CD4-positive, alpha-beta memory T cell (primary cell): ENCODE measurements at regions not wholly inside any gene's neighbourhood (a gene's known extent, or its start where the extent isn't known, plus 50 kb on each side); places are given as distances from the start of the nearest gene placed in this dataset.
A peak's percentile ranks its signal among the peaks of the same experiment; 100 is the strongest.
"Not testable (repeated sequence)": the region's sequence is repeated elsewhere in the genome, so short reads cannot be mapped to it uniquely, and the experiment has no call there.

Experiments used
- CTCF ChIA-PET: fragments of 350-600 bp; sonication (Branson Sonifier 250); formaldehyde crosslinking; loops from one replicate; lab custom pipeline; 2021; ENCODE audit warnings: inconsistent platforms; ENCODE audit not compliant: partially characterized antibody; lab: Charles Lee
- POLR2A ChIA-PET: fragments of 350-600 bp; sonication (Branson Sonifier 250); formaldehyde crosslinking; loops from one replicate; lab custom pipeline; 2021; ENCODE audit not compliant: partially characterized antibody; lab: Charles Lee
- DNase-seq, 5 donors: peaks; one replicate each; pipeline versions ENCODE4 v3.0.0 to v3.0.0-alpha.2; 2020 to 2022; ENCODE audit warnings: mixed read lengths in 1 of 5
- H3K27ac ChIP-seq: one replicate; pipeline ENCODE4 v1.7.0; 2013; ENCODE audit warnings: low read depth, low read length
- H3K27me3 ChIP-seq: 2 replicates; pipeline ENCODE4 v1.7.0; 2013; ENCODE audit warnings: mild to moderate bottlenecking, low read length, moderate library complexity; ENCODE audit not compliant: insufficient read depth
- H3K36me3 ChIP-seq: 2 replicates; pipeline ENCODE4 v1.7.0; 2013; ENCODE audit warnings: mild to moderate bottlenecking, low read length, moderate library complexity; ENCODE audit not compliant: insufficient read depth
- H3K4me1 ChIP-seq: 2 replicates; pipeline ENCODE4 v1.7.0; 2013; ENCODE audit warnings: mild to moderate bottlenecking, low read length, moderate library complexity; ENCODE audit not compliant: insufficient read depth
- H3K4me3 ChIP-seq, 2 donors: one replicate each; pipeline ENCODE4 v1.7.0; 2013; ENCODE audit warnings: low read length in 2 of 2, mild to moderate bottlenecking in 1 of 2
- H3K9me3 ChIP-seq, 2 donors: one replicate each; pipeline ENCODE4 v1.7.0; 2013; ENCODE audit warnings: low read length in 2 of 2, control low read depth in 1 of 2; ENCODE audit not compliant: control insufficient read depth in 1 of 2
- H3K27ac Mint-ChIP-seq, 7 donors: one replicate each; pipeline ENCODE4 v1.8.0; 2020 to 2021; ENCODE audit warnings: mixed read lengths in 7 of 7, mild to moderate bottlenecking in 6 of 7, inconsistent platforms in 3 of 7, moderate library complexity in 3 of 7
- H3K27me3 Mint-ChIP-seq, 2 donors: one replicate each; pipeline ENCODE4 v1.8.0; 2020 to 2021; ENCODE audit warnings: mixed read lengths in 2 of 2
- H3K36me3 Mint-ChIP-seq, 2 donors: one replicate each; pipeline ENCODE4 v1.8.0; 2020 to 2021; ENCODE audit warnings: mixed read lengths in 2 of 2, inconsistent platforms in 1 of 2, mild to moderate bottlenecking in 1 of 2
- H3K4me1 Mint-ChIP-seq, 4 donors: one replicate each; pipeline ENCODE4 v1.8.0; 2020 to 2021; ENCODE audit warnings: mixed read lengths in 4 of 4, mild to moderate bottlenecking in 1 of 4
- H3K4me3 Mint-ChIP-seq, 8 donors: one replicate each; pipeline ENCODE4 v1.8.0; 2020 to 2021; ENCODE audit warnings: mixed read lengths in 8 of 8, mild to moderate bottlenecking in 7 of 8, moderate library complexity in 6 of 8, inconsistent platforms in 3 of 8
- H3K9me3 Mint-ChIP-seq, 8 donors: one replicate each; pipeline ENCODE4 v1.8.0; 2020 to 2021; ENCODE audit warnings: mixed read lengths in 8 of 8, mild to moderate bottlenecking in 5 of 8, inconsistent platforms in 3 of 8, moderate library complexity in 1 of 8
- intact Hi-C: fragments of 100-400 bp; cut with micrococcal nuclease; formaldehyde crosslinking; loops from one replicate; pipeline ENCODE4 v1.15.1; 2023

GRCh38 chr17:62154909-62155308 is 89.8 kb upstream of the MED13 start:
- no peaks in the 10 kb centered on the region for H3K36me3 Mint-ChIP-seq
- peaks cover 3 to 7% of the 10 kb centered on the region in 2 donors for H3K27me3 Mint-ChIP-seq
- no peaks in the 10 kb centered on the region for H3K27me3 ChIP-seq
- intact Hi-C loops = no loop called here
- H3K4me3 Mint-ChIP-seq = no peak overlapping the region
- H3K9me3 ChIP-seq = no peaks in the 10 kb centered on the region
- H3K4me1 Mint-ChIP-seq = no peaks in the 10 kb centered on the region
- H3K9me3 Mint-ChIP-seq = no peaks in the 10 kb centered on the region
- ChIA-PET POLR2A (no interaction called here), CTCF (no interaction called here)
- no peak overlapping the region for H3K27ac Mint-ChIP-seq
- no peak for DNase-seq
- no peaks in the 10 kb centered on the region for H3K4me1 ChIP-seq
- no peak overlapping the region for H3K4me3 ChIP-seq
- no peaks in the 10 kb centered on the region for H3K36me3 ChIP-seq
- no peak overlapping the region for H3K27ac ChIP-seq

GRCh38 chr17:62150471-62150870 is 85.4 kb upstream of the MED13 start:
- no peak overlapping the region for H3K27ac ChIP-seq
- Mint-ChIP-seq H3K4me1 (no peaks in the 10 kb centered on the region), H3K9me3 (no peaks in the 10 kb centered on the region), H3K27me3 (peaks cover 2 to 3% of the 10 kb centered on the region in 2 donors), H3K36me3 (no peaks in the 10 kb centered on the region), H3K4me3 (no peak overlapping the region), H3K27ac (no peak overlapping the region)
- ChIA-PET CTCF (no interaction called here), POLR2A (no interaction called here)
- H3K4me3 ChIP-seq = no peak overlapping the region
- no peak for DNase-seq
- no peaks in the 10 kb centered on the region for H3K9me3 ChIP-seq
- no peaks in the 10 kb centered on the region for H3K36me3 ChIP-seq
- no peaks in the 10 kb centered on the region for H3K27me3 ChIP-seq
- intact Hi-C loops = no loop called here
- no peaks in the 10 kb centered on the region for H3K4me1 ChIP-seq

- Mint-ChIP-seq H3K9me3 (no peaks in the 10 kb centered on the region), H3K27me3 (peaks cover 2 to 3% of the 10 kb centered on the region in 2 donors), H3K4me1 (no peaks in the 10 kb centered on the region), H3K4me3 (no peak overlapping the region), H3K27ac (no peak overlapping the region), H3K36me3 (no peaks in the 10 kb centered on the region)
- ChIA-PET POLR2A (no interaction called here), CTCF (no interaction called here)
- Histone ChIP-seq H3K9me3 (no peaks in the 10 kb centered on the region), H3K27ac (no peak overlapping the region), H3K4me3 (no peak overlapping the region), H3K36me3 (no peaks in the 10 kb centered on the region), H3K27me3 (no peaks in the 10 kb centered on the region), H3K4me1 (no peaks in the 10 kb centered on the region)
- no peak for DNase-seq
- intact Hi-C loops = no loop called here
Measured at GRCh38 chr17:62149961-62150360, 84.9 kb upstream of the MED13 start.

GRCh38 chr17:62147284-62147683 is 82.2 kb upstream of the MED13 start:
- Mint-ChIP-seq H3K27ac (no peak overlapping the region), H3K27me3 (peaks cover 2 to 7% of the 10 kb centered on the region in 2 donors), H3K36me3 (no peaks in the 10 kb centered on the region), H3K4me1 (no peaks in the 10 kb centered on the region), H3K4me3 (no peak overlapping the region), H3K9me3 (no peaks in the 10 kb centered on the region)
- peak in 1 of 5 donors; percentile 37 for DNase-seq
- Histone ChIP-seq H3K9me3 (no peaks in the 10 kb centered on the region), H3K27me3 (no peaks in the 10 kb centered on the region), H3K4me1 (no peaks in the 10 kb centered on the region), H3K27ac (no peak overlapping the region), H3K36me3 (no peaks in the 10 kb centered on the region), H3K4me3 (no peak overlapping the region)
- intact Hi-C loops = no loop called here
- ChIA-PET POLR2A (no interaction called here), CTCF (no interaction called here)

GRCh38 chr17:62140836-62141235 is 75.8 kb upstream of the MED13 start:
- Mint-ChIP-seq H3K4me1 (peaks cover 1 to 14% (median 5%) of the 10 kb centered on the region in 4 donors), H3K9me3 (peaks cover 0 to 3% (median 0%) of the 10 kb centered on the region in 8 donors), H3K36me3 (no peaks in the 10 kb centered on the region), H3K27ac (peak overlapping the region in 1 of 7 donors; percentile 18), H3K4me3 (peak overlapping the region in 3 of 8 donors; percentile 8 to 61 (median 9)), H3K27me3 (peaks cover 7 to 10% of the 10 kb centered on the region in 2 donors)
- Histone ChIP-seq H3K27me3 (no peaks in the 10 kb centered on the region), H3K36me3 (no peaks in the 10 kb centered on the region), H3K4me3 (no peak overlapping the region), H3K27ac (no peak overlapping the region), H3K4me1 (no peaks in the 10 kb centered on the region), H3K9me3 (no peaks in the 10 kb centered on the region)
- ChIA-PET CTCF (no interaction called here), POLR2A (no interaction called here)
- intact Hi-C loops = no loop called here
- DNase-seq = no peak

- intact Hi-C loops = no loop called here
- POLR2A ChIA-PET = no interaction called here
- H3K4me1 Mint-ChIP-seq = peaks cover 1 to 14% (median 5%) of the 10 kb centered on the region in 4 donors
Measured at GRCh38 chr17:62140376-62140775, 75.3 kb upstream of the MED13 start.

GRCh38 chr17:62139690-62140354 is 74.7 kb upstream of the MED13 start:
- POLR2A ChIA-PET, H3K36me3 ChIP-seq, H3K9me3 ChIP-seq, H3K27ac ChIP-seq, DNase-seq, H3K36me3 Mint-ChIP-seq, H3K4me3 ChIP-seq, H3K27me3 ChIP-seq, H3K9me3 Mint-ChIP-seq, H3K27ac Mint-ChIP-seq, H3K4me1 ChIP-seq, intact Hi-C loops, CTCF ChIA-PET: not testable (repeated sequence)
- Mint-ChIP-seq H3K4me1 (peaks cover 1 to 14% (median 5%) of the 10 kb centered on the region in 4 donors), H3K27me3 (peaks cover 9 to 13% of the 10 kb centered on the region in 2 donors), H3K4me3 (peak overlapping the region in 2 of 8 donors; percentile 29 to 41)

More at GRCh38 chr17:62140376-62140775, 75.3 kb upstream of the MED13 start:
- Histone ChIP-seq H3K9me3 (no peaks in the 10 kb centered on the region), H3K27me3 (no peaks in the 10 kb centered on the region), H3K4me3 (no peak overlapping the region), H3K27ac (no peak overlapping the region), H3K4me1 (no peaks in the 10 kb centered on the region), H3K36me3 (no peaks in the 10 kb centered on the region)
- no peaks in the 10 kb centered on the region for H3K36me3 Mint-ChIP-seq
- peak overlapping the region in 1 of 7 donors; percentile 18 for H3K27ac Mint-ChIP-seq
- CTCF ChIA-PET = no interaction called here
- H3K4me3 Mint-ChIP-seq = peak overlapping the region in 4 of 8 donors; percentile 8 to 61 (median 12)
- peaks cover 9 to 13% of the 10 kb centered on the region in 2 donors for H3K27me3 Mint-ChIP-seq
- H3K9me3 Mint-ChIP-seq = peaks cover 0 to 3% (median 0%) of the 10 kb centered on the region in 8 donors
- no peak for DNase-seq
